OCI-LY1 (cell line): ENCODE measurements at regions not wholly inside any gene's neighbourhood (a gene's known extent, or its start where the extent isn't known, plus 50 kb on each side); places are given as distances from the start of the nearest gene placed in this dataset.

Source experiments
- H2AFZ ChIP-seq: fragments of 200-600 bp; sonication (generic), shearing (Covaris generic); 2 replicates; pipeline ENCODE4 v1.6.0; 2014; ENCODE audit warnings: antibody characterized with exemption, mild to moderate bottlenecking, low read length
- H3F3A ChIP-seq: fragments of 200-600 bp; sonication (generic), shearing (Covaris generic); 2 replicates; pipeline ENCODE4 v1.6.0; 2014; ENCODE audit warnings: mild to moderate bottlenecking, antibody characterized with exemption, low read length, moderate library complexity; ENCODE audit not compliant: insufficient read depth
- H3K27ac ChIP-seq: fragments of 200-600 bp; sonication (generic); 2 replicates; pipeline ENCODE4 v1.5.1; 2014; ENCODE audit warnings: low read length, mixed run types, mild to moderate bottlenecking, low read depth; ENCODE audit not compliant: poor library complexity, severe bottlenecking
- H3K27me3 ChIP-seq: fragments of 200-600 bp; sonication (generic); 2 replicates; pipeline ENCODE4 v1.6.0; 2014; ENCODE audit warnings: antibody characterized with exemption, mild to moderate bottlenecking, low read length, moderate library complexity; ENCODE audit not compliant: insufficient read depth
- H3K36me3 ChIP-seq: fragments of 200-600 bp; sonication (generic); 2 replicates; pipeline ENCODE4 v1.6.1; 2014; ENCODE audit warnings: mild to moderate bottlenecking, antibody characterized with exemption, low read length, moderate library complexity, mixed read lengths; ENCODE audit not compliant: insufficient read depth
- H3K4me1 ChIP-seq: fragments of 200-600 bp; sonication (generic); 2 replicates; pipeline ENCODE4 v1.5.1; 2014; ENCODE audit warnings: mild to moderate bottlenecking, low read length, moderate library complexity; ENCODE audit not compliant: insufficient read depth, severe bottlenecking
- H3K4me2 ChIP-seq: fragments of 200-600 bp; sonication (generic), shearing (Covaris generic); 2 replicates; pipeline ENCODE4 v1.6.1; 2014; ENCODE audit warnings: low read length
- H3K4me3 ChIP-seq: fragments of 200-600 bp; sonication (generic); 2 replicates; pipeline ENCODE4 v1.5.1; 2014; ENCODE audit warnings: low read length, low read depth, mild to moderate bottlenecking, mixed read lengths; ENCODE audit not compliant: poor library complexity, severe bottlenecking
- H3K79me2 ChIP-seq: fragments of 200-600 bp; shearing (Covaris generic); 2 replicates; pipeline ENCODE4 v1.6.1; 2016; ENCODE audit warnings: mixed run types, low read length, mixed read lengths; ENCODE audit not compliant: insufficient read depth
- H3K9ac ChIP-seq: fragments of 200-600 bp; sonication (generic), shearing (Covaris generic); 2 replicates; pipeline ENCODE4 v1.6.1; 2014; ENCODE audit warnings: mild to moderate bottlenecking, low read length, mixed read lengths
- H3K9me2 ChIP-seq: fragments of 200-600 bp; sonication (generic), shearing (Covaris generic); 2 replicates; pipeline ENCODE4 v1.6.1; 2014; ENCODE audit warnings: low read depth, mild to moderate bottlenecking, low read length, mixed read lengths
- H3K9me3 ChIP-seq: fragments of 200-600 bp; shearing (Covaris generic); 2 replicates; pipeline ENCODE4 v1.6.1; 2014; ENCODE audit warnings: low read length, mixed read lengths
- H4K20me1 ChIP-seq: fragments of 200-600 bp; sonication (generic), shearing (Covaris generic); 2 replicates; pipeline ENCODE4 v1.6.0; 2016; ENCODE audit warnings: mild to moderate bottlenecking, low read length; ENCODE audit not compliant: insufficient read depth
- CTCF ChIP-seq: fragments of 200-600 bp; sonication (generic), shearing (Covaris generic); IDR thresholded peaks from 2 replicates; pipeline ENCODE4 v1.5.1; 2017; ENCODE audit warnings: mild to moderate bottlenecking, antibody characterized with exemption, low read length, moderate library complexity, mixed read lengths
- EZH2 ChIP-seq: fragments of 200-600 bp; sonication (generic), shearing (Covaris generic); IDR thresholded peaks from 2 replicates; pipeline ENCODE4 v1.8.0; 2017; ENCODE audit warnings: borderline replicate concordance, mixed run types, mild to moderate bottlenecking, antibody characterized with exemption, low read length, moderate library complexity, mixed read lengths

- H3K9me2 ChIP-seq: no peaks in the 10 kb centered on the region
- no peak overlapping the region for H3K4me2 ChIP-seq
- H3F3A ChIP-seq: no peaks in the 10 kb centered on the region
- H3K9me3 ChIP-seq: no peaks in the 10 kb centered on the region
- no peaks in the 10 kb centered on the region for H3K36me3 ChIP-seq
- H3K9ac ChIP-seq: no peak overlapping the region
- no peak overlapping the region for H3K27ac ChIP-seq
- no peak for TF ChIP-seq CTCF
- no peak for TF ChIP-seq EZH2
- H3K4me3 ChIP-seq: no peak overlapping the region
- no peak overlapping the region for H2AFZ ChIP-seq
- no peaks in the 10 kb centered on the region for H3K79me2 ChIP-seq
- no peaks in the 10 kb centered on the region for H4K20me1 ChIP-seq
- H3K27me3 ChIP-seq: no peaks in the 10 kb centered on the region
- no peaks in the 10 kb centered on the region for H3K4me1 ChIP-seq
These were observed 92.6 kb upstream of the KCNMB2 start for GRCh38 chr3:178443634-178444033.

- no peak for TF ChIP-seq EZH2
- no peak for TF ChIP-seq CTCF
- Histone ChIP-seq H3K36me3 (no peaks in the 10 kb centered on the region), H3F3A (no peaks in the 10 kb centered on the region), H3K9me2 (no peaks in the 10 kb centered on the region), H3K4me3 (no peak overlapping the region), H3K79me2 (no peaks in the 10 kb centered on the region), H3K9ac (no peak overlapping the region), H3K27me3 (no peaks in the 10 kb centered on the region), H3K9me3 (no peaks in the 10 kb centered on the region), H2AFZ (no peak overlapping the region), H4K20me1 (no peaks in the 10 kb centered on the region), H3K4me2 (no peak overlapping the region), H3K4me1 (no peaks in the 10 kb centered on the region), H3K27ac (no peak overlapping the region)
These were observed 91.1 kb upstream of the KCNMB2 start for GRCh38 chr3:178445139-178445538.

- H3F3A ChIP-seq: no peaks in the 10 kb centered on the region
- H3K4me1 ChIP-seq: no peaks in the 10 kb centered on the region
- no peak overlapping the region for H3K4me3 ChIP-seq
- H3K9me3 ChIP-seq: no peaks in the 10 kb centered on the region
- H2AFZ ChIP-seq: no peak overlapping the region
- no peaks in the 10 kb centered on the region for H3K27me3 ChIP-seq
- no peaks in the 10 kb centered on the region for H3K79me2 ChIP-seq
- no peak overlapping the region for H3K9ac ChIP-seq
- no peaks in the 10 kb centered on the region for H3K9me2 ChIP-seq
- TF ChIP-seq CTCF (no peak), EZH2 (no peak)
- H4K20me1 ChIP-seq: no peaks in the 10 kb centered on the region
- H3K36me3 ChIP-seq: no peaks in the 10 kb centered on the region
- no peak overlapping the region for H3K4me2 ChIP-seq
- no peak overlapping the region for H3K27ac ChIP-seq
These were observed 90.2 kb upstream of the KCNMB2 start for GRCh38 chr3:178446059-178446458.
